Activated CD4-positive, alpha-beta T cell treated with anti-CD3 and anti-CD28 coated beads for 4 hours (primary cell): ENCODE measurements at regions not wholly inside any gene's neighbourhood (a gene's known extent, or its start where the extent isn't known, plus 50 kb on each side); places are given as distances from the start of the nearest gene placed in this dataset.
A peak's percentile ranks its signal among the peaks of the same experiment; 100 is the strongest.
"Not testable (repeated sequence)": the region's sequence is repeated elsewhere in the genome, so short reads cannot be mapped to it uniquely, and the experiment has no call there.

Experiments used
- DNase-seq, 2 donors: peaks; one replicate each; pipeline ENCODE4 v3.0.0-alpha.2; 2020

GRCh38 chr15:69685512-69686452, 233.2 kb downstream of the RPLP1 start:
- no peak for DNase-seq

- DNase-seq, result no peak
Observed at GRCh38 chr15:69686626-69687025, 234.0 kb downstream of the RPLP1 start.

GRCh38 chr15:69689133-69689532, 236.5 kb downstream of the RPLP1 start:
- no peak for DNase-seq

DNA sequence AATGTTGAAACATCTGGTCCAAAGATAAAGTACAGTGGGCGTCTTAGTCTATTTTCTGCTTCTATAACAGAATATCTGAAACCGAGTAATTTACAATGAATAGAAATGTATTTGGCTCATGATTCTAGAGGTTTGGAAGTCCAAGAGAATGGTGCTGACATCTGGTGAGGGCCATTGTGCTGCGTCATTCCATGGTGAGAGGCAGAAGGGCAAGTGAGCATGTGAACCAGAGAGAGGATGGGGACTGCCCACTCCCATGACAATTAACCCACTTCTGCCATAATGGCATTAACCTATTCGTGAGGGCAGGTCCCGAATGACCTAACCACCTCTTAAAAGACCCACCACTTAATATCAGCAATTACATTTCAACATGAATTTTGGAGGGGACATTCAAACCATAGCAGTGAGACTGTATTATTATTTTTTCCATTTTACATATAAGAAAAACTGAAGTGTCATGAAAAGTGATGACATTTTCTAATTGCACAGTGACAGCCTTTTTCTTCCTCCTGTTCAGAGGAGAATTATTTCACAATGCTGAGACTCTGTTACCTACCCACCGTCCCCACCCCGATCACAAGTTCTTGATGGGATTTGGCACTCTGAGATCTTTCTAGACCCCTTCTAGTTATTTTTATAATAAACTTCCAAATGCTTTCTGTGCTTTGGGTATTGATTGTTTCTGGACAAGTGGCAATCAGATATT, 238.8 kb downstream of the RPLP1 start:
- no peak for DNase-seq

DNA sequence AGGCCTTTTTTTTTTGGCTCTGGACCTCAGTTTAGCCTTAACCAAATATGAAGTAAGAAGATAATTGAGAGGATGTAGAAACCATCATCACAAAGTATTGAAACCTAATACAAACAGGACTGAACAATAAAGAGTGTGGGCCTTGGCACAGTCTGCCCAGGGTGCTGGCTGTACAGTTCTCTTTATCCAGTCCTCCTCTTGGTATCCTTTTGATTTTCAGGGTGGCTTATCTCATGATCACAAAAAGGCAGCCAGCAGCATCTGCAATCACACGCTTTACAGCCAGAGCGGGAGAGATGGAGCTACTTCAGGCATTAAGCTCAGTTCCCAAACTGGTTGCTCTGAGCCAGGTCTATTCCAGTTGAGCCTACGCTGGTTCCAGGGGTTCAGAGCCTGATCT, 239.7 kb downstream of the RPLP1 start:
- DNase-seq, result no peak

DNA sequence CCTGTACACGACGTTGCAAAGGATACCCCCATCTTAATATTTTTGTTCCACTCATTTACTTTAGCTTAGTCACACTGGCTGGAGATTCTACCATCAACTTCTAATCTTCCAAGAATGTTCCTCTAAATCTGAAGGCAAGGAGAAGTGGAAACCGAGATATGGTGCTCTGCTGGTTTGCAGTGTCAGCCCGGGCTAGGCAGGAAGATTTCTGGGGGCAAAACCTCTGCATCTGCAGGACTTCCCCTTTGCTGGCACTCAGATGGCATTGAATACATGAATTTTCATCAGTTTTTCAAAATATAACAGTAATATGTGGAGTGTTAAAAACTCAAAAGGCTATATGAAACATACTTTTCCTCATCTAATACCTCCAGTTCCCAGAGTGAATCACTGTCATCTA, 240.4 kb downstream of the RPLP1 start:
- DNase-seq, result no peak

GRCh38 chr15:69696946-69697345, 244.3 kb downstream of the RPLP1 start:
- DNase-seq, result no peak

GRCh38 chr15:69697916-69698315, 245.3 kb downstream of the RPLP1 start:
- no peak for DNase-seq

- no peak for DNase-seq
Observed at GRCh38 chr15:69699096-69699495, 246.5 kb downstream of the RPLP1 start.

DNA sequence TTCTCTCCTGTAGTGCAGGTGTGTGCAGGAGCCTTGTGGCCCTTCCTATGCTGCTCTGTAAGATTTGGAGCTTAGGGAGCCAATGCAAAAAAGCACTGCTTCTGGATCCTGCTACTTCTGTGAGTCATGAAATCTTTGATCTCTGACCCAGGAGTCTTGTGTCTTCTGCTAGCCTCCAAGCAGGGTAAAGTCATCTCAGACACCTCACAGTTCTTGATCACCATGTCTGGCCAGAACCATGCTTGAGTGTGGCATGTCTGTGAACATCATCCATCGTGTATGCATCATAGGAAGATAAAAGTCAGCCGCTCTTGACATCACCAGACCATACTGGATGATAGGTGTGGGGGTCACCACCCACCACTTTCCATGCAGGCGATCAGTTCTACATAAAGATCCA, 247.8 kb downstream of the RPLP1 start:
- no peak for DNase-seq

- no peak for DNase-seq
Observed at GRCh38 chr15:69701198-69701597, 248.6 kb downstream of the RPLP1 start.

DNA sequence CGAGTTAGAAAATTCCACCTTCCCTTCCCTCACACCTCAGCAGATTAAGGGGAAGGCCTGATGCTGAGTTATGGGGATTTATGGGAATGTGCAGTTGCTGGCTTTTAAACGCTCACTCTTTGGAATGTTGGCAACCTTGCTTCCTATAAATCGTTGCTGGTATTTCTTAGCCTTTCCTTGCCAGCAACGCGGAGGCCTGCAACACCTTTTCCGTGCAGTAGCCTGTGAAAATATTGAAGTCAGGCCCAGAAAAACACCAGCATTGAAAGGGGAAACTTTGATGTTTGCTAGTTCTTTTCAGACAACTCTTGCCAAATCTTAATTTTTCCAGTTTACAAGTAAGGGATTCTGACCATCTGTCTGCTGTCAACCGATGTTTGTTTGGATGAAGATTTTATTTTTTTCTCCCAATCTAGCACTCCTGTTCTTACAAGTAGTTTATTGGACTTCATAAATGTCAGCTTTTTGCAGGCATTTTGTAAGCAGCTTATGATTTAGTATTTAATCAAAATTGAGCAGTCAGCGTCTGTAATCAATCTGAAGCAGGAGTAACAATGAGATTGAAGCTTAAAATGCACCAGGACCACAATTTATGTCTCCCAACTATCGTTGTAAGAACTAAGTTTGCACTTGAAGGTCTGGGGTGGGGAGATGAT, 251.0 kb downstream of the RPLP1 start:
- no peak for DNase-seq

DNA sequence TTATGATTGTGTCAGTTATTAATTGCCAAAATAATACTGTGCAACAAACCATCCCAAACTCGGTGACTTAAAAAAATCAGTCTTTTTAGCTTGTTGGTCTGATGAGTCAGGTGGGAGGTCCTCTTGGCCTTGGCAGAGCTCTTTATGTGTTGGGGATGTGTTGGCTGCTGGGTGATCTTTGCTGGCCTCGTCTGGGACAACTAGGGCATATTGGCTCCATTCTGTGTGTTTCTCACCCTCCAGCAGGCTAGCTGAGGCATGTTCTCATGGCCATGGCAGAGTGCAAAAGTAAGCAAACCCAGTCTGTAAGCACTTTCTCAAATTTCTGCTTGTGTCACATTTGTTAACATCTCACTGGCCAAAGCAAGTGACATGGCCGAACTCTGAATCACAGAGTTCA, 251.6 kb downstream of the RPLP1 start:
- no peak for DNase-seq

DNA sequence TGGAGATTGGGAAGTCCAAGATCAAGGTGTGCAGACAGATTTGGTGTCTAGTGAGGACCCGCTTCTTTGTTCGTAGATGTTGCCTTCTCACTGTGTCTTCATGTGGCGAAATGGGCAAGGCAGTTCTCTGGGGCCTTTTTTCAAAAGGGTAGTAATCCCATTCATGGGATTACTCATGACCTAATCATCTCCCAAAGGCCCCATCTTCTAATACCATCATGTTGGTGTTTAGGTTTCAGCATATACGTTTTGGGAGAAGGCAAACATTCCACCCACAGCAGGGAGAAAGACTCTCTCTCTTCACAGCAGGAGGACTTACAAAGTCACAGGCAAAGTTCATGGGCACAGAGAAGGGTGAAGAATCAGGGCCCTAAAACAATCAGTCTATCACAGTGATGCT, 252.1 kb downstream of the RPLP1 start:
- no peak for DNase-seq

DNA sequence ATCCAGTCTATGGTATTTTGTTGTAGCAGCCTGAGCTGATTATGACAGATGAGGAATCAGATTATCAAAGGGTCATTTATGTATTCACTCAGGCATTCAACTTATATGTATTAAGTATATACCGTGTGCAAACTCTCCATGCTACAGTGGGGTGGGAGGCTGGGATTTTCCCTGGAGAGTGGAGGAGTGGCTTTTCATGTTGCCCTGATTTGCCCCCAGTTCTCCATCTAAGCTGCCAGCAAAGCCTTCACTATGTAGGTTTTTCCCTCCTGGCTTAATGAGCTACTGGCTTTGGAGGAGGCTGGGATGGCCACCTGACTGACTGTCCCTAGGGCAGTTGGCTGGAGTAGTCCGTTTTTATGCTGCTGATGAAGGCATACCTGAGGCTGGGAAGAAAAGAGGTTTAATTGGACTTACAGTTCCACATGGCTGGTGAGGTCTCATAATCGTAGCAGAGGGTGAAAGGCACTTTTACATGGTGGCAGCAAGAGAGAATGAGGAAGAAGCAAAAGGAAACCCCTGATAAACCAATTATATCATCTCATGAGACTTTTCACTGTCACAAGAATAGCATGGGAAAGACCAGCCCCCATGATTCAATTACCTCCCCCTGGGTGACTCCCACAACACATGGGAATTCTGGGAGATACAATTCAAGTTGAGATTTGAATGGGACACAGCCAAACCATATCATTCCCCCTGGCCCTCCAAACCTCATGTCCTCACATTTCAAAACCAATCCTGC, 253.9 kb downstream of the RPLP1 start:
- DNase-seq, result no peak

DNA sequence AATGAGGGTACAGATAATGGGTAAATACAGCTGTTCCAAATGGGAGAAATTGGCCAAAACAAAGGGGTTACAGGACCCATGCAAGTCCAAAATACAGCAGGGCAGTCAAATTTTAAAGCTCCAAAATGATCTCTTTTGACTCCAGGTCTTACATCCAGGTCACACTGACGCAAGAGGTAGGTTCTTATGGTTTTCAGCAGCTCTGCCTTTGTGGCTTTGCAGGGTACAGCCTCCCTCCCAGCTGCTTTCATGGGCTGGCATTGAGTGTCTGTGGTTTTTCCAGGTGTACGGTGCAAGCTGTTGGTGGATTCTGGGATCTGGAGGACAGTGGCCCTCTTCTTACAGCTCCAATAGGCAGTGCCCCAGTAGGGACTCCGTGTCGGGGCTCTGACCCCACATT, 254.6 kb downstream of the RPLP1 start:
- not testable (repeated sequence) for DNase-seq

DNA sequence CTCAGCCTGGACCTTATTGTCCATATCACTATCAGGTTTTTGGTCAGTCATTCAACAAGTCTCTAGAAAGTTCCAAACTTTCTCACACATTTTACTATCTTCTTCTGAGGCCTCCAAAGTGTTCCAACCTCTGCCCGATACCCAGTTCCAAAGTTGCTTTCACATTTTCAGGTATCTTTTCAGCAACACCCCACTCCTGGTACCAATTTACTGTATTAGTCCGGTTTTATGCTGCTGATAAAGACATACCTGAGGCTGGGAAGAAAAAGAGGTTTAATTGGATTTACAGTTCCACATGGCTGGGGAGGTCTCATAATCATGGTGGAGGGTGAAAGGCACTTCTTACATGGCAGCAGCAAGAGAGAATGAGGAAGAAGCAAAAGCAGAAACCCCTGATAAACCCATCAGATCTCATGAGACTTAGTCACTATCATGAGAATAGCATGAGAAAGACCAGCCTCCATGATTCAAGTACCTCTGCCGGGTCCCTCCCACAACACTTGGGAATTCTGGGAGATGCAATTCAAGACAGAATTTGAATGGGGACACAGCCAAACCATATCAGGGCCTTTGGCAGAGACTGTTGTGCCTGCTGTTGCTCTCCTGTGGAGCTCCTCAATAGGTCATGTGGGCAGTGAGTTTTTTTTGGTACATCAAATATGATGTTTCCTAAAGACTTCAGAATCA, 256.0 kb downstream of the RPLP1 start:
- DNase-seq, result not testable (repeated sequence)

DNA sequence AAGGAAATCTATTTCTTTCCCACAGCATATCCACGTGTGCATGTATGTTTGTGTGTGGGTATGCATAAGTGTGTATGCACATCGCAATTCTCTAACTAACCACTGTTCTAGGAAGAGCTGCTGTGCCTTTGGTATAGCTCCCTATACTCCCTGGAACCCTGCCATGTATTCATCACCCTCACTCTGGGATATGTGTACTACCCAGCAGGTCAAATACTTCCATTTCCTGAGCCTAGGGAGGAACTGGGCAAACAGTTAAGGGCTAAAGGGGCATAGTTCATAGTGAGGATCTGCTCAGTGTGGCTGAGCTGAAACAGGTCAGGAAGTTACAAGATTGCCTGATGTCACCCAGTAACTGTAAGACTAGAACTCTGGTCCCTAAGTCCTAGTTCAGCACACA, 260.4 kb downstream of the RPLP1 start:
- no peak for DNase-seq

DNA sequence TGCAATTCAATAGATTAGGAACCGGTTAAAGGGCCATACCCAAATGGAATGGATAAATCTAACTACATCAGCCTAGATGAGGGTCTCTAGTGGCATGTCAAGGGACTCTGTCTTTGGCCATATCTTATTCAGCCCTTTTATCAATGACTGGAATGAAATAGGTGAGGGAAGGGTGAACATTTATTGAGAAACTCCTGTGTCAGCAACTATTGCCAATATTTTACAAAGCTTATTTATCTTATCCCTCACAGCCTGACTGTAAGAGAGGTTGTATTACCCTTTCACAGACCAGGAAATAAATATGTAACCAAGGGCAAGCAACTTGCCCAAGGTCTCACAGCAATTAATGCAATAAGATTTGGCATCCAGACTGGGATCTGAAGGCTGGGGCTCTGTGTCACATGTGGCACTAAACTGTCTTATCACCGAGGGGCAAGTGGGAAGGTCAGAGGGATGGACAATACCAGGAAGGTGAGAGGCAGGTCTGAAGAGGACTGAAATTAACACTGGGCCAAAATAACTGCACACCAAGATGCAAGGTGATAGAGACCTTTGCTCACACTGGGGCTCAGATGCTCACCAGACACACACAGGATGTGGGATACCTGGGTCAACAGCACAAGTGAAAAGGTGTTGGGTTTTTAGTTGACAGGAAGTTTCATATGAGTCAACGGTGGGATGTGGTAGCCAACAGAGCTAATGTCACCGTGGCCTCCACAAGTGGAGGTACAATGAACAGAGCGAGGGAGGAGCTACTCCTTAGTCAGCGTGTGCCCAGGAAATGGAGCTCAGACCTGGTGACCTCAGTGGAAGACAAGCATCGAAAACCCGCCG, 261.3 kb downstream of the RPLP1 start:
- peak; percentile 66 for DNase-seq

DNA sequence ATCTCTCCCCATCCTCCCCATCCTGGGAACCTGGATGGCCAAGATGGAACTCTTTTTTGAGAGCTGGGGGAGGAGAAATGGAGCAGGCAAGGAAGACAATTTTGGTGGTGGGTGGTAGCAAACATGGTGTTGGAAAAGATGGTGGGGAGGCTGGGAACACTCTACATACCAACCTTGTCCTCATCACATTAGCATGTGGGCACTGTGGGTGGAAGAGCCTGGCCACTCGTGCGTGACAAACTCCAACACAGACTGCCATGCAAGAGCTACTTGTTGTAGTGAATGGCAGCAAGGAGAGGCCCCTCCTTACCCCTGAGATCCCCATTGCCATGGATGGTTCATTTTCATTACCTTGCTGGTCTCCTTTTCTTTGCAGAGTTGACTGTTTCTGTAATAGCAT, 262.6 kb downstream of the RPLP1 start:
- DNase-seq, result no peak

DNA sequence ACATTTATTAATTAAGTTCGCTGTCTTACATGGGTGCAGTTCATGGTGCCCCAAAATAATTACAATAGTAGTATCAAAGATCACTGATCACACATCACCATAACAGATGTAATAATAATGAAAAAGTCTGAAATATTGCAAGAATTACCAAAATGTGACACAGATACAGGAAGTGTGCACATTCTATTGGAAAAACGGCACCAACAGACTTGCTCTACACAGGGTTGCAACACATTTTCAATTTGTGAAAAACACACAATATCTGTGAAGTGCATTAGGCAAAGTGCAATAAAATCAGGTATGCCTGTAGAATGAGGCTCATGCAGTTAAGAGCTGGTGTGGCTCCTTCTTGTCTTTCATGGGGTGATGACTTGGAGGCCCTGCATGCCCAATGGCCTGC, 265.8 kb downstream of the RPLP1 start:
- no peak for DNase-seq
